ENCODE measurements at regions not wholly inside any gene's neighbourhood (a gene's known extent, or its start where the extent isn't known, plus 50 kb on each side); places are given as distances from the start of the nearest gene placed in this dataset.
"Not testable (repeated sequence)": the region's sequence is repeated elsewhere in the genome, so short reads cannot be mapped to it uniquely, and the experiment has no call there.

DNA sequence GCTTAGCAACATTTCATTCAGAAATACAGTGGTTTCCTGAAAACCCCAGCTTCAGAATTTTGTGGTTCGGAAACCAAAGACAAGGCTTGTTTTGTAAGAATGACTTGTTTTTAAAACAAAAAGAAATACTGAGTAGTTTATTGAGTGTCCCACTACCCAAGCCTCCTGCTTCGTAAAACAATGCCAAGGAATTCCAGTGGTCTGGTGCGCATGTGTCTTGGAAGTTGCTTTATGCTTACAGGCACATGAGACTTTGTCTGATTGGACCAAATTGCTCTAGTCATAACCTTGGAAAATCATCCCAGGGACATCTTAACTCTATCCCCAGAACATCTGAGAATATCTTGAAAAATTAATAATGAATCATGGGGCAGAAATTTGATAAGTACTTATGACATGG lies 77.1 kb upstream of the FST start:
- DNase-seq (ENCODE audit: low read depth in 3 of 3, low spot score in 2 of 3) = no peak

DNA sequence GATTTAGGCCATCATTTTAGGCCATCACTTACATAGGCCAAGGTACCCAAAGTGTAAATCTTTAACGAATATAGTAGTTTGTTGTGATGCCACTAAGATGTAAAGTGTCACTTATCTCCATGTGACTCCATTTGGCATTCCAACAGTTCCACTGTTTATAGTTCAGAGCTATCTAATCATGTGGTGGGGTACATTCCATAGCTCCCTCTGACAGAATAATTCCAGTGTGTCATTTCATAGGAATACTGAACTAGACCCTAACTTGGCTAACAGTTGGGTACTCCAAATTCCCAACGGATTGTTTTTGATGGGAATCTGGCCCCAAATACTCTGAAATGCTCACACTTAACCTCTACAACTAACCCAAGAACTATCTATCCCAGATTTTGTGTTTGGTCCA lies 76.7 kb upstream of the FST start:
- DNase-seq (ENCODE audit: low read depth in 3 of 3, low spot score in 2 of 3) = no peak

DNA sequence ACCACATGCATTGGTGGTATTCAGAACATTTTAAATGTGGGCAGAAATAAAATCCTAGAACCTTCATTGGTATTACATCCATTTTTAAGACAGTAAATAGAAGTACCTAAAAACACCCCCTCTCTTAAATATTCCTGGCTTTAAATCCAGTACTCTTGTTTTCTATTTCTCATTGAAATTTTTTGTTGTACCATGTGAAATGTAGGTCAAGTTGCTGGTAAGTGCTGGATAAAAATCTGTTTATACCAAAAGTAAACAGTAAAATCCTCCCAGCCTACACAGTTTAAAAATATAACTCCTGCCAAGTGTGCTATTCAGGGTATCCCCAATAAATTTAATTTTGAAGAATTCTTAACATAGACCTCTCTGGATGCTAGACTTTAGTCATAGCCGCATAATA lies 75.0 kb upstream of the FST start:
- DNase-seq (ENCODE audit: low read depth in 3 of 3, low spot score in 2 of 3) = no peak

GRCh38 chr5:53406630-53407316 lies 73.7 kb upstream of the FST start:
- no peak for DNase-seq (ENCODE audit: low read depth in 3 of 3, low spot score in 2 of 3)

- DNase-seq (ENCODE audit: low read depth in 3 of 3, low spot score in 2 of 3) = no peak
Measured at GRCh38 chr5:53407373-53407772, 73.1 kb upstream of the FST start.

DNA sequence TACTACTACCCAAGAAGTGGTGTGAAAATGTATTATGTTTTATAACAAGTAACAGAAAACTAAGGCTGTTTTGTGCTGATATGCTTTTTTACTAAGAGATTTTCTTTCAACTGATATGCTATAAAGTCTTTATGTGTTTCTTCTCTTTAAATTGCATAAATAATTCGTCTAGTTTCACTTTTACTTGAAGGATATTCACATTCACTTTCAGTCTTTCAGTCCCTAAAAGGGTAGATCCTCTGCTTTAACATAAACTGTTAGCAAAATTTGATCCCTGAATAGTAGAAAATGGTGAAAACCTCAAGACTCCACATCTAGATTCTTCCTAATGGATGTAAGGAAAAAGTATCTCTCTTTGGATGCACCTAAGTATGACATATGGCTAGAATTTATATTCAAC lies 69.0 kb upstream of the FST start:
- no peak for DNase-seq (ENCODE audit: low read depth in 3 of 3, low spot score in 2 of 3)

- not testable (repeated sequence) for DNase-seq (ENCODE audit: low read depth in 3 of 3, low spot score in 2 of 3)
Measured at GRCh38 chr5:53412499-53412898, 67.9 kb upstream of the FST start.

DNA sequence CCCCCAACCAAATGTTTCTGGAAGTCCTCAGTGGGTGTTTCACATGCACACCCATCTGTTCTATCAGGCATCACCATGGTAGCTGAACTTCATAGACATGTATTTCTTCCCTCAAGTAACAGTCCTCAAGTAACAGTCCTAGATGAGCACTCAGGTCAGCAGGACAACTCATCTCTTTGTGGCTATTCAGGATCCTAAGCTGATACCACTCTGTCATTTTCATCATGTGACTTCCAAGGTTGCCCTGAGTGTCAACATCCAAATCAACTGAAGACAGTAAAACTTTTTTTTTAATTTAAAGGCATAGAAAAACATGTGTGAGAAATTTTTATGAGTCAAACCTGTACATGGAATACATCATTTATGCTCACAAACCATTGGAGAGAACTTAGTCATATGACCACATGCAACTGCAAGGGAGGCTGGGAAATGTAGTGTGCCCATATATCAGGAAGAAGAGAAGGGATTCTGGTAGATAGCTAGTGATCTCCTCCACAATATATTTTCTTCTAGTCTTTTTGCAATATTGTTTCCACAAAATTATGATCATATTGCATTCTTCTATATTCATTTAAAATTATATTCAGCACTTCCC lies 64.2 kb upstream of the FST start:
- no peak for DNase-seq (ENCODE audit: low read depth in 3 of 3, low spot score in 2 of 3)

DNA sequence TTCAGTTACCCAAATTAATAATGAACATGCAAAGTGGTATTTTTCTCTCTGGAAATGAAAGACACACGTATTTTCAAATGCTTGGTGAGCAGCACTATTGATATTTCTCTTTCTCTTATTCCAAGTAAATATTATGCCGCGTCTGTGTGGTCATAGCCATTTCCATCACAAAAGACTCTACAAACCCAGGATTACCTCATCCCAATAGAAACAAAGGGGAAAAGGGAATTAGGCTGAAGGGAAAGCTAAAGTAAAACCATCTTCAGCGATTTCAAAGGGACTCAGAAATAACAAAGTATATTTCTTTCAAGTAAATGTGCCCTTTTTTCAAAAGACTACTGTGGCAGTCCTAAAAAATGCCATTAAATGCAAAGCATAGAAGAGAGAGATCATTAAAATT lies 62.0 kb upstream of the FST start:
- DNase-seq (ENCODE audit: low read depth in 3 of 3, low spot score in 2 of 3) = no peak

GRCh38 chr5:53418826-53419658 lies 61.4 kb upstream of the FST start:
- no peak for DNase-seq (ENCODE audit: low read depth in 3 of 3, low spot score in 2 of 3)

GRCh38 chr5:53422539-53422938 lies 57.9 kb upstream of the FST start:
- DNase-seq (ENCODE audit: low read depth in 3 of 3, low spot score in 2 of 3) = no peak

DNA sequence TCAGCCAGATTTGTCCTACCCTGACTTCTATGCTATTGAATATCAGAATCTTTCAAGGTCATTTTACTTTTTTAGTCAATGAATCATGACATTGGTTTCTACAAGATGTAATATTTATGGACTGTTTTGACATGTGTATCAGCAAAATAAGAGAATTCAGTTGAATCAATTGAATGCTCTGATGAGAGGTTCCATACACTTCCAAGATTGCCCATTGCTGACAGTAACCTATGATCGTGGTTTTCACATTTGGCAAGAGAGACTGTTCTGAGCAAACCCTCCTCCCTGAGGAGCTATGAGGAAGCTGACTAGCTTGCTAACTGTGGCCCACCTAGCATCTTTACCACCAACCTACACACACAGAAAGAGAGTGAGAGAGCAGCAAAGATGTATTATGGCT lies 56.7 kb upstream of the FST start:
- no peak for DNase-seq (ENCODE audit: low read depth in 3 of 3, low spot score in 2 of 3)

DNA sequence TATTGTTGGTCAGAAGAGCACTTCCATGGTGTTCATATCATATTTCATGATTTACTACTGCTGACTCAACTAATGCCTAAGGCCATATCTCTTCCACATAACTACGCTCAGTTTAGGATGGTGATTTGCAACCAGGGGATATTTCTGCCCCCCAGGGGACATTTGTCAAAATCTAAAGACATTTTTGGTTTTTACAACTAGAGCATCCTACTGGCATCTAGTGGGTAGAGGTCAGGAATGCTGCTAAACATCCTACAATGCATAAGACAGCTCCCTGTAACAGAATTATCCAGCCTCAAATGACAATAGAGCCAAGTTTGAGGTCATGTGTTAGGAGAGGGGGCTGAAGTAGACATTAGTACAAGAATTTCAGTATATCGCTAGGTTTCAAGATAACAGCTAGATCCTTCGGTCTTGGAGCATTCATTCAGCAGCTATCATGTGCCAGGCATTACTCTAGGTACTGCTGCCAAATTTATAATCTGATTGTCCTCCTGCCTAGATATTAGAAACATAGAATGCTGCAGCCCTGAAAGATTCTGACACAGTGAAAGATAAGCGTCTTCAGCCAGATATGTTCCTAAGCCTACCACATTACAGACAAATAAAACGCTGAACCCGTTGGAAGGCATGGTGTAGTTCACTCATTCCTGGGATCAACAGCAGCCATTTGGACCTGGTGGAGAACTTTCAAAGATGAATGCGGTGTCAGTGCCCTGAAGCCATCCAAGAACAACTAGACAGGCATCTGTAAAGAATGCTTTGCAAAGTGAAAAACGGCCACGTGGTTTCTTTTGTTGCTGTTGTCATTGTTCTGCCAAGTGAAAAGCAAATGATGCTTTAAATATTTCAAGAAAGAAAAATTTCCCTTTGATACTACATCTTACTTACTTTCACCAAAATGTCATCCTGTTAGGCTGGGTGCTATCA lies 55.5 kb upstream of the FST start:
- no peak for DNase-seq (ENCODE audit: low read depth in 3 of 3, low spot score in 2 of 3)

DNA sequence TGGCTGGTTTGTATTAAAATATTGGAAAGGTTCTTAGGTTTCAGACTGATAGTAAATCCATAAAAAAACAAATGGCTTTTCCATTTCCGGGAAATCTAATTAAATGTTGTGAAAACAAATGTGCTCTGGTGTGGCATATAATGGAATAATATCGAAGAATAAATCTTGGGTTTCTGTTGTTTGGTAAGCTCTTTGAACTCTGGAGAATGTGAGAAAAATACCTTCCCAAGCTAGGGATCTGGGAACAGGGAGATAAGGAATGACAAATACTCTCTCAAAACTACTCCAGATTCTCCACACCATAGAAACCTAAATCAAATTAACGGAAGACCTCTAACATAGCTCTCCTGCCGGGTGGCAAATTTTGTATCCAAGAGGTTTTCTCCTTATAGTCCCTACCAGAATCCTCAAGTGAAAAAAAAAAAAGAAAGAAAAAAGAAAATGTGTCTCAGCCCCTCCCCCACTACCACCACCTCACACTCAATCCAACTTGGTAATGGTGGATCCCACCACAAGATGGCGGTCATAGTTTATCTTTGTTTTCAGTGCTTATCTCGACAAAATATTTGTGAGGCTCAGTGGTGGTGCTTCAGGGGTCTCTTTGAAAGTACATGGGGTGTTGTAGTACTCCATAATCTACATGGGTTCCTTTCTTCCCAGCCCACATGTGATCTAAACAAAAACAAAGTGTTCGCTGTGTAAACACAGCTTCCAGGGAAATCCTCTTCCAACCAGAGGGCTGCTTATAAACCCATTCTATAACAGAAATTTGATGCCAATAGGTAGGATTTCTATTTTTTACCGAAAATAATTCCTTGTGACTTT lies 54.5 kb upstream of the FST start:
- DNase-seq (ENCODE audit: low read depth in 3 of 3, low spot score in 2 of 3) = peak in 1 of 3 donors; percentile 12

GRCh38 chr5:53426512-53426830 lies 54.0 kb upstream of the FST start:
- no peak for DNase-seq (ENCODE audit: low read depth in 3 of 3, low spot score in 2 of 3)

DNA sequence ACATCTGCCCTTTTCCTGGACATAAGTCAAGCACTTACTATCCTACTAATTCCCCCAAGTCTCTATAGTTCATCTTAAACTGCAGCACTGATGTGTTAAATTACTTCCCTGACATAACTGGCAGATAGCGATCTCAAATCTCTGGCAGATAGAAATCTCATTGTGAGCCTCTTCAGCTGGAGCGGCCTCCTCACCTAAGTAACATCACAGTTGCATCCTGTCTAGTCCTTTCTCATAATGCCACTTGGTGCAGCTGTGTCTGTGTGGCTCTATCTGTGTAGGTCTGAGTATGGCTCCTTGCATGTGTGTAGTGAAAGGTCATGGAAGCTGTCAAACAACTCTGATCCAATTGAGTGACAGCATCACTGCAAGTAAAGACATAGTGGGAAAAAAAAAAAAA lies 53.6 kb upstream of the FST start:
- no peak for DNase-seq (ENCODE audit: low read depth in 3 of 3, low spot score in 2 of 3)

DNA sequence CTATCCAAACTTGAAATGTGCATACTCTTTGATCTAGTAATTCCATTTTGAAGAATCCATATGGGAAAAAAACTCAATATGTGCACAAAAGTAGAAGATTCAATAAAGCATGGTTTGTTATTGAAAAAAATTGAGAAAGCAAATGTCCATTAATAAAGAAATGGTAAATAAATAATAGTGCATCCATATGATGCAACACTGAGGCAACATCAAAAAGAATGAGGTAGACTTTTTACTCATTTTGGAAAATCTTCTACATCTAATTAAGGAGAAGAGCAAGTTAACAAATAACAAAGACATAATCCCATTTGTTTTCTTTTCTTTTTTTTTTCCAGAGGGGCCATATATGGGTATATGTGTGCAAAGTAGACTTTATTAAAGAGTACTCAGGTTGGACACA lies 52.5 kb upstream of the FST start:
- DNase-seq (ENCODE audit: low read depth in 3 of 3, low spot score in 2 of 3) = no peak

GRCh38 chr5:53429706-53430105 lies 50.7 kb upstream of the FST start:
- no peak for DNase-seq (ENCODE audit: low read depth in 3 of 3, low spot score in 2 of 3)

- DNase-seq (ENCODE audit: low read depth in 3 of 3, low spot score in 2 of 3) = no peak
Measured at GRCh38 chr5:53430618-53431252, 49.7 kb upstream of the FST start.

Data from right renal cortex interstitium (tissue), 3 donors.